SK-N-SH (cell line): ENCODE measurements at regions not wholly inside any gene's neighbourhood (a gene's known extent, or its start where the extent isn't known, plus 50 kb on each side); places are given as distances from the start of the nearest gene placed in this dataset.

ENCODE experiments used
- CTCF ChIA-PET: fragments of 300-600, 350-600 bp; formaldehyde crosslinking; extraction: SDS; loops from one replicate; lab custom pipeline; 2021; lab: Yijun Ruan, JAX
- POLR2A ChIA-PET: fragments of 350-600 bp; sonication (Branson Sonifier 250); formaldehyde crosslinking; extraction: SDS; loops from one replicate; lab custom pipeline; 2020; ENCODE audit warnings: antibody characterized with exemption, inconsistent platforms; lab: Yijun Ruan, JAX
- DNase-seq: peaks from one replicate; pipeline ENCODE4 v3.0.0; 2012
- H2AFZ ChIP-seq: fragments of 200-600 bp; sonication (generic); 2 replicates; pipeline ENCODE4 v1.8.1; 2016; ENCODE audit warnings: antibody characterized with exemption, mild to moderate bottlenecking, low read depth
- H3F3A ChIP-seq: fragments of 200-600 bp; sonication (generic); replicated peaks from 2 replicates; pipeline ENCODE3; 2016; ENCODE audit warnings: antibody characterized with exemption, mild to moderate bottlenecking; ENCODE audit not compliant: insufficient read depth
- H3K27ac ChIP-seq, 2 experiments: fragments of 200-500 bp in 1 of 2; fragments of 200-600 bp in 1 of 2; sonication (Bioruptor generic) in 1 of 2; sonication (generic), shearing (Covaris generic) in 1 of 2; 2 replicates each; pipeline versions ENCODE4 v1.5.1 to v1.6.1; 2014 to 2016; ENCODE audit warnings: low read depth in 2 of 2, inconsistent platforms in 1 of 2, low read length in 1 of 2, mild to moderate bottlenecking in 1 of 2, mixed read lengths in 1 of 2
- H3K27me3 ChIP-seq: fragments of 200-600 bp; sonication (generic), shearing (Covaris generic); 2 replicates; pipeline ENCODE4 v1.6.1; 2016; ENCODE audit warnings: mixed run types; ENCODE audit not compliant: insufficient read depth
- H3K36me3 ChIP-seq, 2 experiments: fragments of 200-500 bp in 1 of 2; fragments of 200-600 bp in 1 of 2; sonication (Bioruptor generic) in 1 of 2; sonication (generic) in 1 of 2; replicated peaks in 1 of 2; 2 replicates each; pipeline versions ENCODE3 to v1.5.1; 2014 to 2016; ENCODE audit warnings: low read length in 1 of 2, mild to moderate bottlenecking in 1 of 2; ENCODE audit not compliant: insufficient read depth in 2 of 2, control insufficient read depth in 1 of 2
- H3K4me1 ChIP-seq, 2 experiments: fragments of 200-500 bp in 1 of 2; fragments of 200-600 bp in 1 of 2; sonication (Bioruptor generic) in 1 of 2; sonication (generic), shearing (Covaris generic) in 1 of 2; 2 replicates each; pipeline versions ENCODE4 v1.5.1 to v1.6.1; 2014 to 2016; ENCODE audit warnings: low read depth in 1 of 2, low read length in 1 of 2, mixed run types in 1 of 2; ENCODE audit not compliant: insufficient read depth in 2 of 2, control insufficient read depth in 1 of 2
- H3K4me2 ChIP-seq: fragments of 200-600 bp; sonication (generic), shearing (Covaris generic); 2 replicates; pipeline ENCODE4 v1.6.1; 2017; ENCODE audit warnings: mixed run types
- H3K4me3 ChIP-seq, 2 experiments: fragments of 200-500 bp in 1 of 2; fragments of 200-600 bp in 1 of 2; sonication (Bioruptor generic) in 1 of 2; sonication (generic), shearing (Covaris generic) in 1 of 2; 2 replicates each; pipeline versions ENCODE4 v1.5.1 to v1.8.1; 2014 to 2016; ENCODE audit warnings: low read depth in 2 of 2, inconsistent platforms in 1 of 2, low read length in 1 of 2, mild to moderate bottlenecking in 1 of 2, mixed read lengths in 1 of 2, moderate library complexity in 1 of 2
- H3K79me2 ChIP-seq: fragments of 200-600 bp; sonication (generic); 2 replicates; pipeline ENCODE4 v1.8.1; 2017; ENCODE audit warnings: mild to moderate bottlenecking; ENCODE audit not compliant: insufficient read depth
- H3K9ac ChIP-seq: fragments of 200-600 bp; sonication (generic); 2 replicates; pipeline ENCODE4 v1.6.1; 2017; ENCODE audit warnings: mixed run types
- H3K9me2 ChIP-seq: fragments of 200-600 bp; sonication (generic); 2 replicates; pipeline ENCODE4 v1.6.1; 2017; ENCODE audit warnings: mixed run types
- H3K9me3 ChIP-seq: fragments of 200-600 bp; sonication (generic); 2 replicates; pipeline ENCODE4 v1.6.1; 2017; ENCODE audit warnings: mixed run types, mild to moderate bottlenecking, moderate library complexity
- H4K20me1 ChIP-seq: fragments of 200-600 bp; sonication (generic); 2 replicates; pipeline ENCODE4 v1.6.1; 2017; ENCODE audit warnings: mild to moderate bottlenecking, mixed run types; ENCODE audit not compliant: insufficient read depth
- FOSL2 ChIP-seq: IDR thresholded peaks from 2 replicates; pipeline ENCODE4 v1.4.0; 2012; ENCODE audit warnings: low read depth, mild to moderate bottlenecking, moderate library complexity, borderline replicate concordance
- FOXJ3 ChIP-seq: sonication (generic); formaldehyde crosslinking; IDR thresholded peaks from 2 replicates; pipeline ENCODE4 v1.5.1; 2020; ENCODE audit warnings: mild to moderate bottlenecking, missing genetic modification reagents
- GATA2 ChIP-seq: sonication (generic); formaldehyde crosslinking; IDR thresholded peaks from 2 replicates; pipeline ENCODE4 v1.5.0; 2020; ENCODE audit warnings: mild to moderate bottlenecking, missing genetic modification reagents
- JUND ChIP-seq: IDR thresholded peaks from 2 replicates; pipeline ENCODE4 v1.4.0; 2012
- MXI1 ChIP-seq: IDR thresholded peaks from 2 replicates; pipeline ENCODE4 v1.6.1; 2012; ENCODE audit warnings: mild to moderate bottlenecking, low read depth, low read length, improper control_type of control experiment
- NRF1 ChIP-seq: IDR thresholded peaks from 2 replicates; pipeline ENCODE4 v1.6.1; 2012; ENCODE audit warnings: low read depth, mild to moderate bottlenecking, low read length
- PBX3 ChIP-seq: IDR thresholded peaks from 2 replicates; pipeline ENCODE4; 2012
- POLR2AphosphoS5 ChIP-seq: IDR thresholded peaks from 2 replicates; pipeline ENCODE4 v1.6.1; 2012; ENCODE audit warnings: low read depth, low read length
- RAD21 ChIP-seq: IDR thresholded peaks from 2 replicates; pipeline ENCODE4 v1.6.1; 2012; ENCODE audit warnings: mild to moderate bottlenecking, low read length
- RCOR1 ChIP-seq: fragments of 150-350 bp; IDR thresholded peaks from 2 replicates; pipeline ENCODE4 v1.6.1; 2017; ENCODE audit warnings: antibody characterized with exemption, low read length
- REST ChIP-seq: IDR thresholded peaks from 2 replicates; pipeline ENCODE4 v1.6.1; 2012; ENCODE audit warnings: mild to moderate bottlenecking, low read depth, low read length, moderate library complexity
- TEAD4 ChIP-seq: IDR thresholded peaks from 2 replicates; pipeline ENCODE4 v1.4.0; 2012; ENCODE audit warnings: mild to moderate bottlenecking, borderline replicate concordance; ENCODE audit not compliant: insufficient read depth
- YY1 ChIP-seq: IDR thresholded peaks from 2 replicates; pipeline ENCODE4 v1.4.0; 2012; ENCODE audit warnings: low read depth, mild to moderate bottlenecking
- WGBS: methylation state at CpG from one replicate; pipeline ENCODE4 v1.1.6; 2017; ENCODE audit warnings: low lambda C conversion rate; 5-methylcytosine and 5-hydroxymethylcytosine counted together

- Histone ChIP-seq H3K27me3 (no peaks in the 10 kb centered on the region), H3K4me1 (no peaks in the 10 kb centered on the region), H3K9me2 (no peaks in the 10 kb centered on the region), H3K4me3 (no peak overlapping the region), H3K27ac (no peak overlapping the region), H3F3A (no peaks in the 10 kb centered on the region), H2AFZ (no peak overlapping the region), H4K20me1 (no peaks in the 10 kb centered on the region), H3K9me3 (no peaks in the 10 kb centered on the region), H3K4me2 (no peak overlapping the region), H3K9ac (no peak overlapping the region), H3K79me2 (no peaks in the 10 kb centered on the region), H3K36me3 (no peaks in the 10 kb centered on the region)
- TF ChIP-seq TEAD4, result no peak
- TF ChIP-seq NRF1, result no peak
- no peak for TF ChIP-seq GATA2 (CRISPR knock-in tag)
- no peak for TF ChIP-seq FOXJ3
- no peak for TF ChIP-seq MXI1
- TF ChIP-seq JUND, result no peak
- no peak for TF ChIP-seq RAD21
- TF ChIP-seq POLR2AphosphoS5, result no peak
- no peak for TF ChIP-seq FOSL2
- TF ChIP-seq REST, result no peak
- no peak for TF ChIP-seq PBX3
- ChIA-PET POLR2A (no interaction called here), CTCF (interaction anchor here (1.5 kb wide), 1 partner anchor 51 kb away, joined by 4 read pairs; no protein-coding TSS in a partner anchor)
- DNase-seq, result no peak
- 76% methylated on average over 5 of the region's 5 CpGs for WGBS
Observed at GRCh38 chr1:178594133-178594532, 81.2 kb downstream of the TEX35 start.

GRCh38 chr1:178595491-178595890, 82.6 kb downstream of the TEX35 start:
- no peaks in the 10 kb centered on the region for H3K4me1 ChIP-seq
- ChIA-PET CTCF (no interaction called here), POLR2A (no interaction called here)
- H3K4me2 ChIP-seq, result no peak overlapping the region
- 88% methylated on average over 6 of the region's 6 CpGs for WGBS
- DNase-seq, result no peak
- H3K4me3 ChIP-seq, result no peak overlapping the region
- no peak overlapping the region for H2AFZ ChIP-seq
- H3K27me3 ChIP-seq, result no peaks in the 10 kb centered on the region
- no peaks in the 10 kb centered on the region for H3K9me2 ChIP-seq
- H3K79me2 ChIP-seq, result no peaks in the 10 kb centered on the region
- no peaks in the 10 kb centered on the region for H3K9me3 ChIP-seq
- H3K9ac ChIP-seq, result no peak overlapping the region
- H3F3A ChIP-seq, result no peaks in the 10 kb centered on the region
- H3K27ac ChIP-seq, result no peak overlapping the region
- H3K36me3 ChIP-seq, result no peaks in the 10 kb centered on the region
- no peaks in the 10 kb centered on the region for H4K20me1 ChIP-seq
- TF ChIP-seq JUND (no peak), FOXJ3 (no peak), RCOR1 (no peak), YY1 (no peak)
- TF ChIP-seq, all 33 proteins: peak for 0
